Parathyroid adenoma (tissue), 2 donors: ENCODE measurements at regions not wholly inside any gene's neighbourhood (a gene's known extent, or its start where the extent isn't known, plus 50 kb on each side); places are given as distances from the start of the nearest gene placed in this dataset.
"Not testable (repeated sequence)": the region's sequence is repeated elsewhere in the genome, so short reads cannot be mapped to it uniquely, and the experiment has no call there.

Experiments
- H2AFZ ChIP-seq: fragments of 300-600 bp; sonication (generic); one replicate; pipeline ENCODE4 v1.7.0; 2017; ENCODE audit warnings: antibody characterized with exemption, mild to moderate bottlenecking
- H3K27ac ChIP-seq: fragments of 300-600 bp; sonication (generic); one replicate; pipeline ENCODE4 v1.7.0; 2017
- H3K27me3 ChIP-seq: fragments of 300-600 bp; sonication (generic); one replicate; pipeline ENCODE4 v1.7.0; 2017; ENCODE audit warnings: low read length; ENCODE audit not compliant: control insufficient read depth, insufficient read depth
- H3K36me3 ChIP-seq: fragments of 300-600 bp; sonication (generic); one replicate; pipeline ENCODE4 v1.7.0; 2017; ENCODE audit warnings: low read length; ENCODE audit not compliant: control insufficient read depth, insufficient read depth
- H3K4me1 ChIP-seq: fragments of 300-600 bp; sonication (generic); one replicate; pipeline ENCODE4 v1.7.0; 2017; ENCODE audit warnings: control low read depth
- H3K4me2 ChIP-seq: fragments of 300-600 bp; sonication (generic); one replicate; pipeline ENCODE4 v1.7.0; 2017; ENCODE audit warnings: low read length
- H3K4me3 ChIP-seq: fragments of 300-600 bp; sonication (generic); one replicate; pipeline ENCODE4 v1.7.0; 2017; ENCODE audit warnings: low read depth, low read length
- H3K79me2 ChIP-seq: fragments of 300-600 bp; sonication (generic); one replicate; pipeline ENCODE4 v1.7.0; 2017; ENCODE audit warnings: control low read depth
- H3K9ac ChIP-seq: fragments of 300-600 bp; sonication (generic); one replicate; pipeline ENCODE4 v1.7.0; 2017; ENCODE audit warnings: mild to moderate bottlenecking
- H3K9me3 ChIP-seq: fragments of 300-600 bp; sonication (generic); one replicate; pipeline ENCODE4 v1.7.0; 2017; ENCODE audit warnings: low read length; ENCODE audit not compliant: control insufficient read depth
- CTCF ChIP-seq: fragments of 300-600 bp; sonication (generic); IDR thresholded peaks from one replicate; pipeline ENCODE4 v1.7.0; 2017; ENCODE audit warnings: antibody characterized with exemption, mild to moderate bottlenecking
- donor health status: primary hyperparathyroidism.

GRCh38 chr5:117547192-117547591, 972.6 kb upstream of the SEMA6A start:
- Histone ChIP-seq H3K4me2 (no peak overlapping the region), H3K9me3 (no peaks in the 10 kb centered on the region), H3K27me3 (no peaks in the 10 kb centered on the region), H3K4me3 (no peak overlapping the region), H3K36me3 (no peaks in the 10 kb centered on the region), H3K9ac (no peak overlapping the region), H2AFZ (no peak overlapping the region), H3K4me1 (no peaks in the 10 kb centered on the region), H3K27ac (no peak overlapping the region), H3K79me2 (no peaks in the 10 kb centered on the region)
- TF ChIP-seq CTCF = no peak

GRCh38 chr5:117539692-117540091, 965.1 kb upstream of the SEMA6A start:
- Histone ChIP-seq H3K4me2 (no peak overlapping the region), H3K9me3 (no peaks in the 10 kb centered on the region), H3K79me2 (no peaks in the 10 kb centered on the region), H3K4me1 (no peaks in the 10 kb centered on the region), H3K27ac (no peak overlapping the region), H2AFZ (no peak overlapping the region), H3K27me3 (no peaks in the 10 kb centered on the region), H3K4me3 (no peak overlapping the region), H3K9ac (no peak overlapping the region), H3K36me3 (no peaks in the 10 kb centered on the region)
- no peak for TF ChIP-seq CTCF

GRCh38 chr5:117533792-117534191, 959.2 kb upstream of the SEMA6A start:
- Histone ChIP-seq H3K4me2 (no peak overlapping the region), H3K9ac (no peak overlapping the region), H3K36me3 (no peaks in the 10 kb centered on the region), H3K4me1 (no peaks in the 10 kb centered on the region), H3K9me3 (no peaks in the 10 kb centered on the region), H3K4me3 (no peak overlapping the region), H3K27me3 (no peaks in the 10 kb centered on the region), H3K79me2 (no peaks in the 10 kb centered on the region), H2AFZ (no peak overlapping the region), H3K27ac (no peak overlapping the region)
- no peak for TF ChIP-seq CTCF

GRCh38 chr5:117533051-117533670, 958.5 kb upstream of the SEMA6A start:
- not testable (repeated sequence) for H3K27me3 ChIP-seq, H3K79me2 ChIP-seq, H3K9ac ChIP-seq, H3K4me3 ChIP-seq, H3K4me1 ChIP-seq, H3K27ac ChIP-seq, H2AFZ ChIP-seq, H3K9me3 ChIP-seq, H3K4me2 ChIP-seq, H3K36me3 ChIP-seq

- Histone ChIP-seq H3K4me2 (no peak overlapping the region), H3K9me3 (no peaks in the 10 kb centered on the region), H3K79me2 (no peaks in the 10 kb centered on the region), H3K27me3 (no peaks in the 10 kb centered on the region), H3K27ac (no peak overlapping the region), H3K4me3 (no peak overlapping the region), H3K9ac (no peak overlapping the region), H3K4me1 (no peaks in the 10 kb centered on the region), H3K36me3 (no peaks in the 10 kb centered on the region), H2AFZ (no peak overlapping the region)
- TF ChIP-seq CTCF = no peak
These were observed 945.4 kb upstream of the SEMA6A start for GRCh38 chr5:117519957-117520500.
